ENCODE measurements at regions not wholly inside any gene's neighbourhood (a gene's known extent, or its start where the extent isn't known, plus 50 kb on each side); places are given as distances from the start of the nearest gene placed in this dataset.

DNA sequence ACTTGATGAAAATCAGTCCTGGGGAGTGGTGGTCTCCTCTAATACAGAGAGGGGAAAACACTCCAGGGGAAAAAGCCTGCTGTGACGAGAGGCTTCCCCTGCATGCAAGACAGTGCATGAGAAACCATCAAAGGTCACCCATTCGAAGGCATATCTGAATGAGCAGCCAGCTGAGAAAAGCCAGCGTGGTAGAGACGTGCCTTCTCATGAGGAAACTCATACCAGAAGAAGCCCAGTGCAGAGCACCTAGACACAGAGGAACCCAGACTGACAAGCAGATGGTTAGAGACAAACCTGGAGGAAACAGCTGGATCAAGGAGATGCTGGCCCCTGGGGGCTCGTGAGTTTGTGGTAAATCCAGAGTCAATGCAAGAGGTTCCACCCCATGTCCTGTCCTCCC lies 534.8 kb downstream of the BRD1 start:
- Histone ChIP-seq H3K4me2 (ENCODE audit: low read depth, low read length) (no peak overlapping the region), H2AFZ (ENCODE audit: low read length) (no peak overlapping the region), H3K36me3 (replicated peaks in 1 of 2; ENCODE audit: control insufficient read depth in 1 of 2, insufficient read depth in 2 of 2, low read length in 2 of 2) (no peaks in the 10 kb centered on the region), H3K27ac (ENCODE audit: extremely low read length, insufficient read depth, low read length) (no peak overlapping the region), H3K4me1 (ENCODE audit: insufficient read depth, low read length) (no peaks in the 10 kb centered on the region), H3K9ac (ENCODE audit: insufficient read depth, low read depth, low read length) (no peak overlapping the region), H3K27me3 (ENCODE audit: control insufficient read depth in 1 of 2, insufficient read depth in 2 of 2, low read length in 2 of 2) (peaks cover 13 to 51% of the 10 kb centered on the region in 2 experiments; a peak in 4 of 5 replicates), H3K79me2 (ENCODE audit: insufficient read depth, low read length) (no peaks in the 10 kb centered on the region), H4K20me1 (ENCODE audit: insufficient read depth, low read length) (no peaks in the 10 kb centered on the region), H3K9me3 (ENCODE audit: low read length) (no peaks in the 10 kb centered on the region), H3K4me3 (replicated peaks in 1 of 3; ENCODE audit: insufficient read depth in 1 of 3, low read depth in 2 of 3, low read length in 3 of 3) (no peak overlapping the region)
- in situ Hi-C loops (cut with HindIII; ENCODE audit: extremely low pct_ligation_motif_present, low pct_unique_long_range_greater_than_20kb), result no loop called here
- ChIA-PET CTCF (ENCODE audit: low intra/inter-chr PET ratio, low total read pairs) (no interaction called here), POLR2A (no interaction called here)
- no peak for FAIRE-seq
- BruUV-seq (replicated peaks), result no TSS peak
- ATAC-seq, result no peak
- no peak for DNase-seq (ENCODE audit: low spot score)
- WGBS (ENCODE audit: low lambda C conversion rate), result 0% methylated on average over 4 of the region's 5 CpGs
- intact Hi-C loops (cut with micrococcal nuclease; ENCODE audit: unreplicated experiment), result no loop called here
- TF ChIP-seq ZNF616 (CRISPR knock-in tag; IDR thresholded peaks at IDR 0.05; ENCODE audit: low read depth) (no peak), RFXAP (CRISPR knock-in tag; IDR thresholded peaks at IDR 0.05; ENCODE audit: borderline replicate concordance) (no peak), ZMAT3 (CRISPR knock-in tag; conservative IDR thresholded peaks at IDR 0.05) (no peak), SPEN (CRISPR knock-in tag; IDR thresholded peaks at IDR 0.05; ENCODE audit: low read depth) (no peak), ZNF33B (CRISPR knock-in tag; IDR thresholded peaks at IDR 0.05) (no peak)
- TF ChIP-seq, protein P1, sequence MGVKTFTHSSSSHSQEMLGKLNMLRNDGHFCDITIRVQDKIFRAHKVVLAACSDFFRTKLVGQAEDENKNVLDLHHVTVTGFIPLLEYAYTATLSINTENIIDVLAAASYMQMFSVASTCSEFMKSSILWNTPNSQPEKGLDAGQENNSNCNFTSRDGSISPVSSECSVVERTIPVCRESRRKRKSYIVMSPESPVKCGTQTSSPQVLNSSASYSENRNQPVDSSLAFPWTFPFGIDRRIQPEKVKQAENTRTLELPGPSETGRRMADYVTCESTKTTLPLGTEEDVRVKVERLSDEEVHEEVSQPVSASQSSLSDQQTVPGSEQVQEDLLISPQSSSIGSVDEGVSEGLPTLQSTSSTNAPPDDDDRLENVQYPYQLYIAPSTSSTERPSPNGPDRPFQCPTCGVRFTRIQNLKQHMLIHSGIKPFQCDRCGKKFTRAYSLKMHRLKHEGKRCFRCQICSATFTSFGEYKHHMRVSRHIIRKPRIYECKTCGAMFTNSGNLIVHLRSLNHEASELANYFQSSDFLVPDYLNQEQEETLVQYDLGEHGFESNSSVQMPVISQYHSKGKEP (CRISPR knock-in tag; IDR thresholded peaks at IDR 0.05), result no peak
- TF ChIP-seq, protein P2, sequence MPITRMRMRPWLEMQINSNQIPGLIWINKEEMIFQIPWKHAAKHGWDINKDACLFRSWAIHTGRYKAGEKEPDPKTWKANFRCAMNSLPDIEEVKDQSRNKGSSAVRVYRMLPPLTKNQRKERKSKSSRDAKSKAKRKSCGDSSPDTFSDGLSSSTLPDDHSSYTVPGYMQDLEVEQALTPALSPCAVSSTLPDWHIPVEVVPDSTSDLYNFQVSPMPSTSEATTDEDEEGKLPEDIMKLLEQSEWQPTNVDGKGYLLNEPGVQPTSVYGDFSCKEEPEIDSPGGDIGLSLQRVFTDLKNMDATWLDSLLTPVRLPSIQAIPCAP (CRISPR knock-in tag; IDR thresholded peaks at IDR 0.05; ENCODE audit: low read depth), result no peak

DNA sequence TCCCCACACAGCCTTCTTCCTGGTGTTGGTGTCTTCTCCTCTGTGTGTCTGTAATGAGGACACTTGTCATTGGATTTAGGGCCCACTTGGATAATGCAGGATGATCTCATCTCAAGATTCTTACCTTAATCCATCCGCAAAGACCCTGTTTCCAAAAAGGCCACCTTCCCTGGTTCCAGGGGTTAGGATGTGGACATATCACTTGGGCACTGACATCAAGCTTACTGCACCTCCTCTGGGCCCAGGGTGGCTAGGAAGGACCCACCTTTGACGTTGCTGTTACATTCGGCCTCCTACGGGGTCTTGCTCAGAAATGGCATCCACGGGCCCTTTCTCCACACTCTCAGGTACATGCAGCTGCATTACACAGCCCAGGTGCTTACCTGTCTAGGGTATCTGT lies 535.9 kb downstream of the BRD1 start:
- CTCF ChIA-PET (ENCODE audit: low intra/inter-chr PET ratio, low total read pairs), result no interaction called here
- WGBS (ENCODE audit: low lambda C conversion rate), result 4% methylated on average over 2 of the region's 5 CpGs
- in situ Hi-C loops (cut with HindIII; ENCODE audit: extremely low pct_ligation_motif_present, low pct_unique_long_range_greater_than_20kb), result no loop called here
- no peak for TF ChIP-seq HOXA3 (CRISPR knock-in tag; IDR thresholded peaks at IDR 0.05)
- no peak for TF ChIP-seq AGO1 (IDR thresholded peaks at IDR 0.05; ENCODE audit: low read depth, low read length, poor library complexity, severe bottlenecking)
- TF ChIP-seq ZNF230 (CRISPR knock-in tag; IDR thresholded peaks at IDR 0.05), result no peak
- TF ChIP-seq HNRNPH1 (optimal IDR thresholded peaks at IDR 0.05; ENCODE audit: low read depth, low read length), result no peak
- no peak for TF ChIP-seq JUNB (CRISPR knock-in tag; IDR thresholded peaks at IDR 0.05; ENCODE audit: borderline replicate concordance)
- TF ChIP-seq TAF1 (CRISPR knock-in tag; IDR thresholded peaks at IDR 0.05), result no peak
- no peak for TF ChIP-seq EZH2 (conservative IDR thresholded peaks at IDR 0.05; ENCODE audit: low read depth, low read length)
- TF ChIP-seq, protein P3, sequence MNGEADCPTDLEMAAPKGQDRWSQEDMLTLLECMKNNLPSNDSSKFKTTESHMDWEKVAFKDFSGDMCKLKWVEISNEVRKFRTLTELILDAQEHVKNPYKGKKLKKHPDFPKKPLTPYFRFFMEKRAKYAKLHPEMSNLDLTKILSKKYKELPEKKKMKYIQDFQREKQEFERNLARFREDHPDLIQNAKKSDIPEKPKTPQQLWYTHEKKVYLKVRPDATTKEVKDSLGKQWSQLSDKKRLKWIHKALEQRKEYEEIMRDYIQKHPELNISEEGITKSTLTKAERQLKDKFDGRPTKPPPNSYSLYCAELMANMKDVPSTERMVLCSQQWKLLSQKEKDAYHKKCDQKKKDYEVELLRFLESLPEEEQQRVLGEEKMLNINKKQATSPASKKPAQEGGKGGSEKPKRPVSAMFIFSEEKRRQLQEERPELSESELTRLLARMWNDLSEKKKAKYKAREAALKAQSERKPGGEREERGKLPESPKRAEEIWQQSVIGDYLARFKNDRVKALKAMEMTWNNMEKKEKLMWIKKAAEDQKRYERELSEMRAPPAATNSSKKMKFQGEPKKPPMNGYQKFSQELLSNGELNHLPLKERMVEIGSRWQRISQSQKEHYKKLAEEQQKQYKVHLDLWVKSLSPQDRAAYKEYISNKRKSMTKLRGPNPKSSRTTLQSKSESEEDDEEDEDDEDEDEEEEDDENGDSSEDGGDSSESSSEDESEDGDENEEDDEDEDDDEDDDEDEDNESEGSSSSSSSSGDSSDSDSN (CRISPR knock-in tag; IDR thresholded peaks at IDR 0.05), result no peak
- no peak for TF ChIP-seq NFE2L2 (IDR thresholded peaks at IDR 0.05; ENCODE audit: low read length)
- no peak for TF ChIP-seq ZC3H13 (CRISPR knock-in tag; IDR thresholded peaks at IDR 0.05)

More for the DNA sequence above, 535.9 kb downstream of the BRD1 start:
- no peaks in the 10 kb centered on the region for H3K79me2 ChIP-seq (ENCODE audit: insufficient read depth, low read length)
- H4K20me1 ChIP-seq (ENCODE audit: insufficient read depth, low read length), result no peaks in the 10 kb centered on the region
- no TSS peak for BruUV-seq (replicated peaks)
- intact Hi-C loops (cut with micrococcal nuclease; ENCODE audit: unreplicated experiment), result no loop called here
- no peak for FAIRE-seq
- H3K4me2 ChIP-seq (ENCODE audit: low read depth, low read length), result no peak overlapping the region
- H2AFZ ChIP-seq (ENCODE audit: low read length), result no peak overlapping the region
- peaks cover 11 to 48% of the 10 kb centered on the region in 2 experiments; a peak in 4 of 5 replicates for H3K27me3 ChIP-seq (ENCODE audit: control insufficient read depth in 1 of 2, insufficient read depth in 2 of 2, low read length in 2 of 2)
- H3K4me3 ChIP-seq (replicated peaks in 1 of 3; ENCODE audit: insufficient read depth in 1 of 3, low read depth in 2 of 3, low read length in 3 of 3), result no peak overlapping the region
- H3K4me1 ChIP-seq (ENCODE audit: insufficient read depth, low read length), result no peaks in the 10 kb centered on the region
- H3K27ac ChIP-seq (ENCODE audit: extremely low read length, insufficient read depth, low read length), result no peak overlapping the region
- ATAC-seq, result no peak
- no peak for DNase-seq (ENCODE audit: low spot score)
- no peaks in the 10 kb centered on the region for H3K36me3 ChIP-seq (replicated peaks in 1 of 2; ENCODE audit: control insufficient read depth in 1 of 2, insufficient read depth in 2 of 2, low read length in 2 of 2)
- POLR2A ChIA-PET, result no interaction called here
- no peak overlapping the region for H3K9ac ChIP-seq (ENCODE audit: insufficient read depth, low read depth, low read length)
- H3K9me3 ChIP-seq (ENCODE audit: low read length), result no peaks in the 10 kb centered on the region

Data from HepG2 (cell line).